Heart right ventricle (tissue), 16 donors: ENCODE measurements at regions not wholly inside any gene's neighbourhood (a gene's known extent, or its start where the extent isn't known, plus 50 kb on each side); places are given as distances from the start of the nearest gene placed in this dataset.

Source experiments
- ATAC-seq, 8 donors: fragments of 200-7000 bp; cut with Tn5 transposase; one replicate each; pipeline ENCODE4 v1.9.1; 2020; ENCODE audit warnings: mild to moderate bottlenecking in 8 of 8, moderate library complexity in 8 of 8, moderate number of reproducible peaks in 1 of 8
- DNase-seq, 2 donors: peaks; one replicate each; pipeline ENCODE4 v3.0.0-alpha.2; 2020
- H3K27ac ChIP-seq, 10 donors: fragments of 200-600 bp; sonication (generic) in 2 of 10; one replicate each; pipeline versions ENCODE4 v1.5.0 to v1.8.0; 2020 to 2022; ENCODE audit warnings: mild to moderate bottlenecking in 3 of 10
- H3K27me3 ChIP-seq, 7 donors: fragments of 200-600 bp; one replicate each; pipeline ENCODE4 v1.8.0; 2021 to 2022; ENCODE audit warnings: mild to moderate bottlenecking in 2 of 7
- H3K36me3 ChIP-seq, 9 donors: fragments of 200-600 bp; sonication (generic) in 1 of 9; one replicate each; pipeline versions ENCODE4 v1.5.0 to v1.8.0; 2020 to 2022; ENCODE audit warnings: mild to moderate bottlenecking in 2 of 9
- H3K4me1 ChIP-seq, 9 donors: fragments of 200-600 bp; sonication (generic) in 1 of 9; one replicate each; pipeline versions ENCODE4 v1.5.0 to v1.8.0; 2020 to 2022; ENCODE audit warnings: mild to moderate bottlenecking in 4 of 9
- H3K4me3 ChIP-seq, 10 donors: fragments of 200-600 bp; sonication (generic) in 2 of 10; one replicate each; pipeline versions ENCODE4 v1.5.0 to v1.8.0; 2020 to 2022; ENCODE audit warnings: mild to moderate bottlenecking in 7 of 10, moderate library complexity in 2 of 10
- H3K9me3 ChIP-seq, 11 donors: fragments of 200-600 bp in 10 of 11; sonication (generic) in 2 of 11; one replicate each; pipeline versions ENCODE4 v1.5.0 to v1.8.0; 2013 to 2022; ENCODE audit warnings: mild to moderate bottlenecking in 2 of 11, control low read depth in 1 of 11, moderate library complexity in 1 of 11
- CTCF ChIP-seq, 9 donors: fragments of 200-600 bp; sonication (generic) in 2 of 9; IDR thresholded peaks; one replicate each; pipeline versions ENCODE4 v1.5.0 to v1.8.0; 2021 to 2022; ENCODE audit warnings: antibody characterized with exemption in 9 of 9, mild to moderate bottlenecking in 5 of 9, moderate library complexity in 1 of 9
- WGBS, 2 donors: extraction: QIAGEN DNeasy Blood & Tissue Kit; methylation state at CpG; one replicate each; pipeline ENCODE4 v1.1.7; 2013; ENCODE audit warnings: inconsistent platforms in 1 of 2; 5-methylcytosine and 5-hydroxymethylcytosine counted together
- intact Hi-C, 10 donors: fragments of 100-400 bp; cut with DNase I; formaldehyde crosslinking; loops; one replicate each; pipeline versions ENCODE4 v1.11.1 to v1.14.2; 2022
- donor health status: Arrhythmogenic right ventricular cardiomyopathy.
- donor health status: ischemic (EF 13 %, LVEDD 7.1; RV severe dilation, severe dysfunction).
- donor health status: healthy with polysubstance abuse.
- donor health status: DM: no; HTN: yes; CAD: no.
- donor health status: DM: no; HTN: no; CAD: no.
- donor health status: ischemic (EF 25% LVEDD 6.9; RV normal size, moderate dysfunction).
- donor health status: ischemic (EF 25% LVEDD 5.7; RV mildly dilated, moderate dysfunction).
- donor health status: healthy.
- donor health status: DM: yes; HTN: yes; CAD: no.
- donor health status: Ischemic cardiomyopathy.
- donor health status: ischemic (EF 35%, LVEDD 5.7; RV mildly dilated, moderate dysfunction).
- donor health status: nonischemic (EF 11% LVEDD 7.7; RV severe dilation, severe dysfunction).
- donor health status: DM: yes; HTN: yes; CAD: no.
- donor health status: PGD.
- donor health status: ischemic (EF 29% LVEDD 5.4; RV normal size, mild dysfunction).
- donor health status: nonischemic (EF 23%, LVEDD 6.1; RV moderate dilation, normal function).

GRCh38 chr3:117898722-117899522, 1135.7 kb downstream of the IGSF11 start:
- Histone ChIP-seq H3K36me3 (no peaks in the 10 kb centered on the region), H3K9me3 (peaks cover 0 to 30% (median 10%) of the 10 kb centered on the region in 11 donors), H3K27ac (no peak overlapping the region), H3K4me1 (no peaks in the 10 kb centered on the region), H3K27me3 (no peaks in the 10 kb centered on the region), H3K4me3 (no peak overlapping the region)
- no peak for DNase-seq
- WGBS, 2 donors, result 55 to 57% methylated on average over 6 of the region's 6 CpGs
- peak in 1 of 9 donors; percentile 10 for TF ChIP-seq CTCF (IDR thresholded peaks at IDR 0.05)
- ATAC-seq, result no peak
- intact Hi-C loops, result no loop called here

GRCh38 chr3:117903226-117903625, 1131.4 kb downstream of the IGSF11 start:
- no peaks in the 10 kb centered on the region for H3K27me3 ChIP-seq
- H3K9me3 ChIP-seq, result peaks cover 0 to 11% (median 0%) of the 10 kb centered on the region in 11 donors
- no peak overlapping the region for H3K4me3 ChIP-seq
- no peak overlapping the region for H3K27ac ChIP-seq
- DNase-seq (no peak), ATAC-seq (no peak)
- H3K4me1 ChIP-seq, result no peaks in the 10 kb centered on the region
- H3K36me3 ChIP-seq, result no peaks in the 10 kb centered on the region
- TF ChIP-seq CTCF (IDR thresholded peaks at IDR 0.05), result no peak
- intact Hi-C loops, result no loop called here

GRCh38 chr3:117910820-117911521, 1123.7 kb downstream of the IGSF11 start:
- no peak for TF ChIP-seq CTCF (IDR thresholded peaks at IDR 0.05)
- no peaks in the 10 kb centered on the region for H3K9me3 ChIP-seq
- H3K27ac ChIP-seq, result no peak overlapping the region
- ATAC-seq (no peak), DNase-seq (peak in 1 of 2 donors; percentile 9)
- intact Hi-C loops, result no loop called here
- no peaks in the 10 kb centered on the region for H3K36me3 ChIP-seq
- H3K27me3 ChIP-seq, result no peaks in the 10 kb centered on the region
- 37 to 41% methylated on average over 3 of the region's 3 CpGs for WGBS, 2 donors
- no peaks in the 10 kb centered on the region for H3K4me1 ChIP-seq
- no peak overlapping the region for H3K4me3 ChIP-seq

GRCh38 chr3:117912352-117912751, 1122.3 kb downstream of the IGSF11 start:
- intact Hi-C loops, result no loop called here
- no peak overlapping the region for H3K27ac ChIP-seq
- no peaks in the 10 kb centered on the region for H3K9me3 ChIP-seq
- ATAC-seq (no peak), DNase-seq (no peak)
- no peak for TF ChIP-seq CTCF (IDR thresholded peaks at IDR 0.05)
- H3K4me3 ChIP-seq, result no peak overlapping the region
- H3K27me3 ChIP-seq, result no peaks in the 10 kb centered on the region
- no peaks in the 10 kb centered on the region for H3K36me3 ChIP-seq
- 93 to 95% methylated on average over 2 of the region's 2 CpGs for WGBS, 2 donors
- H3K4me1 ChIP-seq, result no peaks in the 10 kb centered on the region
